HCT116 (cell line): ENCODE measurements at regions not wholly inside any gene's neighbourhood (a gene's known extent, or its start where the extent isn't known, plus 50 kb on each side); places are given as distances from the start of the nearest gene placed in this dataset.

ENCODE experiments used
- CTCF ChIP-seq, 3 experiments: fragments of 200-600 bp in 1 of 3; sonication (generic) in 1 of 3; IDR thresholded peaks in 2 of 3; conservative IDR thresholded peaks in 1 of 3; 2 replicates each; pipeline ENCODE4 v1.5.1; 2012 to 2017; ENCODE audit warnings: low read depth in 2 of 3, low read length in 2 of 3, antibody characterized with exemption in 1 of 3, borderline replicate concordance in 1 of 3, control low read depth in 1 of 3, mild to moderate bottlenecking in 1 of 3, mixed read lengths in 1 of 3, mixed run types in 1 of 3, moderate library complexity in 1 of 3; ENCODE audit not compliant: insufficient read depth in 1 of 3
- EZH2 ChIP-seq: fragments of 200-600 bp; sonication (generic); IDR thresholded peaks from 2 replicates; pipeline ENCODE4 v1.6.1; 2017; ENCODE audit warnings: antibody characterized with exemption, mixed run types
- JUND ChIP-seq: IDR thresholded peaks from 2 replicates; pipeline ENCODE4 v1.6.1; 2012
- POLR2AphosphoS5 ChIP-seq: IDR thresholded peaks from 2 replicates; pipeline ENCODE4 v1.6.1; 2011; ENCODE audit warnings: mild to moderate bottlenecking, low read depth, low read length, moderate library complexity
- RAD21 ChIP-seq: IDR thresholded peaks from 2 replicates; pipeline ENCODE4 v1.6.1; 2012; ENCODE audit warnings: low read depth, mild to moderate bottlenecking
- ZFX ChIP-seq: fragments of 450-650 bp; IDR thresholded peaks from 2 replicates; pipeline ENCODE4 v1.6.1; 2017

- TF ChIP-seq RAD21 = no peak
- TF ChIP-seq CTCF (IDR thresholded peaks at IDR 0.05 in 2 of 3, conservative IDR thresholded peaks at IDR 0.05 in 1 of 3; ENCODE audit: borderline replicate concordance in 1 of 3, insufficient read depth in 1 of 3, low read depth in 2 of 3, low read length in 2 of 3) = no peak
- TF ChIP-seq POLR2AphosphoS5 = no peak
- TF ChIP-seq JUND = 0 out of 2 replicates have a peak, but pooled peaks have one; percentile 17
- no peak for TF ChIP-seq EZH2
- no peak for TF ChIP-seq ZFX
These were observed 110.3 kb upstream of the TCF21 start for GRCh38 chr6:133778414-133779130.
